ENCODE measurements at regions not wholly inside any gene's neighbourhood (a gene's known extent, or its start where the extent isn't known, plus 50 kb on each side); places are given as distances from the start of the nearest gene placed in this dataset.
A peak's percentile ranks its signal among the peaks of the same experiment; 100 is the strongest.

DNA sequence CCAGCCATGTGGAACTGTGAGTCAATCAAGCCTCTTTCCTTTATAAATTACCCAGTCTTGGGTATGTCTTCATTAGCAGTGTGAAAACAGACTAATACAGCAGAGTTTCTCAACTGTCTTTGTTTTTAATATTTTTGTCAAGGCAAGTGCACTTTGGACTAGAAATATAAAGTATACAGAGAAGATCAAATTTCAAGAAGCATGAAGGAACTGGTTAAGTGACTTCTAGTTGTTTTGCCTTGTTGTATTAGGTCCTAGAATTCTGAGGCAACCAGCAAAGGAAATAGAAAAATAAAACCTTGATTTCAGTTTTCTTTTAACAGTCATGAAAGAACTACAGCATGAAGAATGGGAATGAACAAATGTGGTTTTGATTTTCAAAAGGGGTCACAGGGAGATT, 131.1 kb upstream of the PTGFR start:
- no peak for DNase-seq (ENCODE audit: low read depth)

- no peak for DNase-seq (ENCODE audit: low read depth)
Observed at GRCh38 chr1:78360584-78360983, 130.2 kb upstream of the PTGFR start.

DNA sequence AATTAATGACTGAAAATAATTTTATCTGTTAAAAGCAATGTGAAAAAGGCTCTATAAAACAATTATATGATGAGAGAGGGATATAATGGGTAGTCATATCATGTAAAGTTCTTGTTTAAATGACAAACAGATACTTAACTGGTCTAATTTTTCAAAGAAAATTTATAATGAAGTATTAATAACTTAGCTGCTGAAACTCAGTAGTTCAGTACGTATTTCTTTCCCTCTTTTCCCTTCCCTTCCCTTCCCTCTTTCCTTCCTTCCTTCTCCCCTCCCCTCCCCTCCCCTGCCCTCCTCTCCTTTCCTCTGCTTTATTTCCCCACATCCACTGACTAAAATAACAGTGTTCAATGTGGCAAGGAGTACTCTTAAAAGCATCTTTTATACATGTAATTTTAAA, 123.1 kb upstream of the PTGFR start:
- DNase-seq (ENCODE audit: low read depth) = no peak

GRCh38 chr1:78369546-78369945, 121.2 kb upstream of the PTGFR start:
- peak; percentile 70 for DNase-seq (ENCODE audit: low read depth)

DNA sequence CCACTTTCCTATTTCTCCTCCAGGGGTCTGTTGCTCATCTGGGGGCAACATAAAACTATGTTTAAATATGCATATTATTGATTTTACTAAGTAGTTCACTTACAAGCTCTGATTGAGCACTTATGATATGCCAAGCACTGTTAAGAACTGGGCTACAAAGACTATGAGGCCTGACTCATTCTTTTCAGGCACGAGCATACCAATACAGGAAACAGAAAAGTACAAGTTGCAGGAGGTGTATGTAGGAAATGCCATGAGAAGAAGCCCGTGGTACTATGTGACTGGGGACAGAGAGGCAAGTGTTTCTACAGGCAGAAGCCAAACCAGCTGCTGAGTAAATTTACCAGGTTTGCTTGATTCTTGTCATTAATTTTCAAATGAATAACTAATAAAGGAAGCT, 120.4 kb upstream of the PTGFR start:
- DNase-seq (ENCODE audit: low read depth) = peak; percentile 90

DNA sequence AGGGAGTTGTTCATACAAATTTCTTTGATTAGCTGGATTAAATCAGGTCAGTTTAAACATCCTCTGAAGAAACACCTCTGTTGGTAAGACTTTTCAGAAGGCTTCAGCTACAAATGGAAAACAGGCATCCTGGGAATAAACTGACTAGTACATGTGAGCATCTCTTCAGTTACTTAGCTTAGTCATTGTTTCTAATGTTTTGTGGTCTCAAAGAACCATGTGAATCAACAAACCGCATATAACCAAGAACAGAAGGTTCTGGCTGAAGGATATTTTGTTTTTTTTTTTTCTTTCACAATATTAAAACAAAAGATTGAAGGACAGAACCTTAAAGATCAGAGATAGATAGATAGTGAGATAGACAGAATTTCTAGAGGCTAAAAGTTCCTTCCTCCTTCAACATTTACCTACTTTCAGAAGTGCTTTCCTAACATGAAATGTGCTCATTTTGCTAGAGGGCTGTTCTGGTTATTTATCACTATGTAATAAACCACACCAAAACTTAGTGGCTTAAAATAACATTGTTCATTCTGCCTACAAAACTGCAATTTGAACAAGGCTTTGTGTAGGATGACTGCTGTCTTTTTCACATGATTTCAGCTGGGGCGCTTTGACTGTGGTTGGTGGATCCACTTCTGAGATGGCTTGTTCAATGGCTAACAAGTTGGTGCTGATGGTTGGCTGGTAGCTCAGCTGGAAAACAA, 119.8 kb upstream of the PTGFR start:
- DNase-seq (ENCODE audit: low read depth) = peak; percentile 96

DNA sequence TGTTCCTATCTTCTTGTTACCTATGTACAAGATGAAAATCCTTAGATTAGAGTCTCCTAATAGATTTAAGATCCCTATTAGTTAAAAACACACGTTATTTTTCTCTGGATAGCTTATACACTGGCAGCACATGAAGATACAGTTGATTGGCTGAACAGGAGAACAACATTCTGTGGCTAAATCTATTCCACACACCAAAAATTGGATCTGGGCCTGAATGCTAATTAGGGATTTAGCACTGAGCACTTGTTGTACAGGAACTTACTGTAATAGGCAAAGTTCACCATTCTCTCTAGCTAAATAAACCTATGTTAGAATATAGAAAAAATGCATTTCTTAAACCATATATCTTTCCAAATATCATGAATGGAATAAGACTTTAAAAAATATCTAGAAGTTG, 117.1 kb upstream of the PTGFR start:
- DNase-seq (ENCODE audit: low read depth) = no peak

GRCh38 chr1:78375996-78376395, 114.8 kb upstream of the PTGFR start:
- peak; percentile 47 for DNase-seq (ENCODE audit: low read depth)

DNA sequence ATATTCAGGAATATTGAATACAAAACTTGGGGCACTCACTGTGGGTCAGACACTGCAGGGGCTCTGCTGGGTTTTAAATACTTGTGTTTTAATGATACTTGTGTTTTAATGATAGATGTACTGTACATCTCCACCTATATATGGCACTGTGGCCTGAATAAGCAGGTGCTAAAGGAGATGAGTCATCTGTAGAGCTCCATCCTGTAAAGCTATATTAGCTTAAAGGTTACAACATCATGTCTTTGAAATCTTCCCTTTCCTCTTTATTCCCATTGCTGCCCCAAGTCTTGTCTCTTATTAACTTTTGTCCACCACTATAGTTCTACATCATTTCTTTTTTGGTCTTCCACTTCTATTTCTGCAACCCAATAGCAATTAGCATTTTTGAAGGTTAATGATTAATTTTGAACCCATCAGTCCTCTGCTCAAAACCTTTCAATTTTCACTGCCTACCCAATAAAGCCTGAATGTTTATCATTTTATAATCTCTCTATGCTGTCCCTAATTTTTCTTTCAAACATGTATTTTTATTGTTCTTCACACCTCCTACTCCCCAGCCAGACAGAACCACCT, 113.3 kb upstream of the PTGFR start:
- peak; percentile 62 for DNase-seq (ENCODE audit: low read depth)

DNA sequence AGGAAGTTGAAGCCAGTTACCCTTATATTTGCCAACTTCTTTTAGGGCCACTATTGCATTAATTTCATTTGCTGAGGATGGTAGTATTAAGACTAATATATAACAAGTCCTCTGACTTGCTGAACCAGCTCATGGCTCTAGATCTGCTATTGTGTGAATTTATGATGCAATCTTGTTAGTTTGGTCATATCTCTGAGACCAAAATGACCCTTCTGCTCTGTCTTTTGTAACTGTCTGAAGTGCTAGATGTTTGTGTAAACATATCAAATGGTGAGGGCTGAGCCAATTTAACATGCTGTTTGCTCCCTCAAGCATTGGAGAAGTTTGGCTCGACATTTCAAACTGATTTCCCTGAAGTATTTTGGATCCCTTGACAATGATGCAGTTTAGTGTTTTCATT, 106.9 kb upstream of the PTGFR start:
- DNase-seq (ENCODE audit: low read depth) = peak; percentile 24

- no peak for DNase-seq (ENCODE audit: low read depth)
Observed at GRCh38 chr1:78385744-78386462, 104.9 kb upstream of the PTGFR start.

GRCh38 chr1:78387201-78387600, 103.6 kb upstream of the PTGFR start:
- DNase-seq (ENCODE audit: low read depth) = no peak

- DNase-seq (ENCODE audit: low read depth) = no peak
Observed at GRCh38 chr1:78387871-78388270, 102.9 kb upstream of the PTGFR start.

- peak; percentile 31 for DNase-seq (ENCODE audit: low read depth)
Observed at GRCh38 chr1:78388275-78388674, 102.5 kb upstream of the PTGFR start.

- DNase-seq (ENCODE audit: low read depth) = no peak
Observed at GRCh38 chr1:78401148-78401547, 89.6 kb upstream of the PTGFR start.

DNA sequence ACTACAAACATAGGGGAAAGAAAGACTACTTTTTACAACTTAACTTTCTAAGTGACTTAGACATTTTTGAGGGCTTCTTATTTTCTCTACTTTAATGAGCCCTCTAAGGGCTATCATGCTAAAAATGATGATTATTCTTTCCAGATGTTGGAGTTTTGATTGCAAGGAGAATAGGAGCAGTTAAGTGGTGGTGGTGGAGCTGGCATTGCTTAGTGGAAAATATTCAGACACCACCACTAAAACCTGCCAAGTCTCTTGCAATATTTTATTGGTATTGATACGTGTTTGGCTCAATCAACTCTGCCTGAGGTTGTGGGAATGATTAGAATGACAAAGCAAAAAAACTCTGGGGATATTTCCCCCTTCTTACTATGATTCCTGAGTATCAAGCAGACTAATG, 82.6 kb upstream of the PTGFR start:
- DNase-seq (ENCODE audit: low read depth) = no peak

DNA sequence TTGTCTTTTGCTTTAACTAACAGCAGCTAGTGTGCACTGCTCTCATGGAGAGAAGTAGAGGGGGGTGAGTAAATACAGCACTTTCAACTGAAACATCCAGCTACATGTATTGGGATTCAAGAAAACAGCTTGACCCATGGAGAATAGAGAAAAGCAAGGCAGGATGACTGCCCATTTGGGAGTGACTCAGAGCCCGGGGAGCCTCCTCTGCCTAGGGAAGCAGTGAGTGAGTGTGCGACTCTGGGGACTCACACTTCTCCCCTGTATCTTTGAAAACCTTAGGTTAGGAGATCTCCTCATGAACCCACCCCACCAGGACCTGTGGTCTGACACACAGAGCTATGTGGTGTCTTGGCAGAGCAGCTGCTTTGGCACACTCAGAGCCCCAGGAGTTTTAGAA, 82.0 kb upstream of the PTGFR start:
- peak; percentile 20 for DNase-seq (ENCODE audit: low read depth)

GRCh38 chr1:78410643-78411042, 80.1 kb upstream of the PTGFR start:
- no peak for DNase-seq (ENCODE audit: low read depth)

DNA sequence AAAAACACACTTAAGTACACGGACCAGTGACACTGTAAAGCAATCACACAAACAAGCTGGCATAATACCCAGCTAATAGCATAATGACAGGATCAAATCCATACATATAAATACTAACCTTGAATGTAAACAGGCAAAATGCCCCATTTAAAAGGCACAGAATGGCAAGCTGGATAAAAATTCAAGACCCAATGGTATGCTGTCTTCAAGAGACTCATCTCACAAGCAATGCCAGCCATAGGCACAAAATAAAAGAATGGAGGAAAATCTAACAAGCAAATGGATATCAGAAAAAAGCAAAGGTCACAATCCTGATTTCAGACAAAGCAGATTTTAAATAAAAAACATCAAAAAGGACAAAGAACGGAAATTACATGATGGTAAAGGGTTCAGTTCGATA, 79.1 kb upstream of the PTGFR start:
- no peak for DNase-seq (ENCODE audit: low read depth)

- DNase-seq (ENCODE audit: low read depth) = no peak
Observed at GRCh38 chr1:78415165-78415564, 75.6 kb upstream of the PTGFR start.

DNA sequence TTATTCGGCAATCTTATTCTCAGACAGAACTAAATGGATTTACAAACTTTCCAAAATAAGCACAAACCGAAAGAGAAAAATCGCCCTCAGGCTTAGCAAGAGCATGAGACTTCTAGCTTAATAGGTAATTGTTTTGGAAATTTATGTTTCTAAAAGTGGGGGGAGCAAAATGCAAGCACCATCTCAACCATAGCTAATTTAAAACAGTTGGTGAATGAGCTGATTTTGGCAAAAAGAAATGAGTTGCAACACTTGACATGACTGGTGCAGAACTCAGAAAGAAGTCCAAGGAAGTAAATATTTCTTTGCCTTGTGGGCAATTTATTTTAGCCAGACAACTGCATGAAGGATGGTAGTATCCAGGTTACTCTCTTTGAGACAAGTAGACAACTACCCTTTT, 71.5 kb upstream of the PTGFR start:
- DNase-seq (ENCODE audit: low read depth) = peak; percentile 48

DNA sequence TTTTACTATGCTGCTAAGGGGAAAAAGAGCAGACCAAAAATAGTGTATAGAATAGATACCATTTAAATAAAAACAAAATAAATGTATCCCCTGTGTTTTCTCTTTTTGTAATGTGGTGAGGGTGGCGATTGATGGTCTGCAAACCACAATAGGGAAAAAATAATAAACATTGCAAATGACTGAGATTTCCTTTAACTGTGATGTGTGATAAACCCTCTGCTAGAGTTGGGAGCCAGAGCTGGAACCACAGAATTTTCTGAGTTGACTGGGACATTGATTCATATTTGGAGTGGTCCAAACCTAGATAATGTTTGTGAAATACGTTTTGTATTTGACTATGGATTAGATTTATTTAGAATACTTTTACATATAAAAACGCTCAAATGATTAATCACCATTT, 70.6 kb upstream of the PTGFR start:
- DNase-seq (ENCODE audit: low read depth) = peak; percentile 4

- DNase-seq (ENCODE audit: low read depth) = no peak
Observed at GRCh38 chr1:78420688-78421087, 70.1 kb upstream of the PTGFR start.

GRCh38 chr1:78424720-78425119, 66.1 kb upstream of the PTGFR start:
- no peak for DNase-seq (ENCODE audit: low read depth)

Measured in iris pigment epithelial cell (primary cell).